AG09309 (cell line): ENCODE measurements at regions not wholly inside any gene's neighbourhood (a gene's known extent, or its start where the extent isn't known, plus 50 kb on each side); places are given as distances from the start of the nearest gene placed in this dataset.

ENCODE experiments used
- DNase-seq: peaks from one replicate; pipeline ENCODE4 v3.0.0-alpha.2; 2010; ENCODE audit warnings: low read depth
- H3K4me3 ChIP-seq: 2 replicates; pipeline ENCODE4 v1.5.1; 2011; ENCODE audit warnings: mild to moderate bottlenecking, low read depth, low read length, moderate library complexity; ENCODE audit not compliant: control insufficient read depth
- TF ChIP-seq, protein P1 (sequence below): IDR thresholded peaks from 2 replicates; pipeline ENCODE4 v1.5.1; 2011; ENCODE audit warnings: mild to moderate bottlenecking, low read depth, low read length, inconsistent platforms; ENCODE audit not compliant: insufficient read depth, control insufficient read depth; ENCODE audit errors: missing control alignments

DNA sequence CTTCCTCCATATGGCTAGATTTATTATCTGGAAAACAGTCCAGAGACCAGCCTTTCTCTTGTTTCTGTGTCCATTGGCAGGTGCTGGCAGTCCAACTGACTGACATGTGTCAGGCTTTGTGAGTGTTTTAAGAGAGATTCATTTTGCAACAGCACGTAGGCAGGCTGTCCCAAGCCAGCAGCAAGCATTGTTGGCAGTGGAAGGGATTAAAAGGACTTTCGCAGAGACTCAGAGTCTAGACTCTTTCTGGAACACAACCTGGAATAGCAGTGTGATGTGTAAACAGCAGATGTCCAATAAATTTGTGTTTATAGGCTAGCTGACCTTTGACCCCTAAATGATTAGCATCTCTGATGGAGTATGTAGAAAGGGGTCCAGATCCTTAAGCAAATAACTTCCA is 222.2 kb upstream of the SERP2 start:
- no peak overlapping the region for H3K4me3 ChIP-seq
- DNase-seq, result no peak
- TF ChIP-seq, protein P1, sequence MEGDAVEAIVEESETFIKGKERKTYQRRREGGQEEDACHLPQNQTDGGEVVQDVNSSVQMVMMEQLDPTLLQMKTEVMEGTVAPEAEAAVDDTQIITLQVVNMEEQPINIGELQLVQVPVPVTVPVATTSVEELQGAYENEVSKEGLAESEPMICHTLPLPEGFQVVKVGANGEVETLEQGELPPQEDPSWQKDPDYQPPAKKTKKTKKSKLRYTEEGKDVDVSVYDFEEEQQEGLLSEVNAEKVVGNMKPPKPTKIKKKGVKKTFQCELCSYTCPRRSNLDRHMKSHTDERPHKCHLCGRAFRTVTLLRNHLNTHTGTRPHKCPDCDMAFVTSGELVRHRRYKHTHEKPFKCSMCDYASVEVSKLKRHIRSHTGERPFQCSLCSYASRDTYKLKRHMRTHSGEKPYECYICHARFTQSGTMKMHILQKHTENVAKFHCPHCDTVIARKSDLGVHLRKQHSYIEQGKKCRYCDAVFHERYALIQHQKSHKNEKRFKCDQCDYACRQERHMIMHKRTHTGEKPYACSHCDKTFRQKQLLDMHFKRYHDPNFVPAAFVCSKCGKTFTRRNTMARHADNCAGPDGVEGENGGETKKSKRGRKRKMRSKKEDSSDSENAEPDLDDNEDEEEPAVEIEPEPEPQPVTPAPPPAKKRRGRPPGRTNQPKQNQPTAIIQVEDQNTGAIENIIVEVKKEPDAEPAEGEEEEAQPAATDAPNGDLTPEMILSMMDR, result no peak

DNA sequence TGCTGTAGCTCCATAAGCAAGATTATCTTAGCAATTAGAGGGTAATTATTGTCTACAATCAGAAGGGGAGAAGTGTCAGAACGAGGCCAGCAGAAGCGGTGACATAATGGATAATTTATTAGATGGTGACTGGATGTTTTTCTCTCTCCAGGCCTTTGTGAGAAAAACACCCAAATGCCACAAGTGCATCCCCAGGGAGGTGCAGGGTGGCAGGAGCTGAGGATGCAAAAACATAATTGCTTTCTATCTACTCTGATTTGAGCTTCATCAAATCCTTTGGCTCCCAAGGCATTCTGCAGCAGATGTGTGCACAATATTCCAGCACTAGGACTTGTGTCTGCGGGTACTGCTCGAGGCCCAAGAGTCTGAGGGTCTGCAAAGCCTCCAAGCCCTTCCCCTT is 220.1 kb upstream of the SERP2 start:
- no peak for DNase-seq
- TF ChIP-seq, protein P1, result no peak

DNA sequence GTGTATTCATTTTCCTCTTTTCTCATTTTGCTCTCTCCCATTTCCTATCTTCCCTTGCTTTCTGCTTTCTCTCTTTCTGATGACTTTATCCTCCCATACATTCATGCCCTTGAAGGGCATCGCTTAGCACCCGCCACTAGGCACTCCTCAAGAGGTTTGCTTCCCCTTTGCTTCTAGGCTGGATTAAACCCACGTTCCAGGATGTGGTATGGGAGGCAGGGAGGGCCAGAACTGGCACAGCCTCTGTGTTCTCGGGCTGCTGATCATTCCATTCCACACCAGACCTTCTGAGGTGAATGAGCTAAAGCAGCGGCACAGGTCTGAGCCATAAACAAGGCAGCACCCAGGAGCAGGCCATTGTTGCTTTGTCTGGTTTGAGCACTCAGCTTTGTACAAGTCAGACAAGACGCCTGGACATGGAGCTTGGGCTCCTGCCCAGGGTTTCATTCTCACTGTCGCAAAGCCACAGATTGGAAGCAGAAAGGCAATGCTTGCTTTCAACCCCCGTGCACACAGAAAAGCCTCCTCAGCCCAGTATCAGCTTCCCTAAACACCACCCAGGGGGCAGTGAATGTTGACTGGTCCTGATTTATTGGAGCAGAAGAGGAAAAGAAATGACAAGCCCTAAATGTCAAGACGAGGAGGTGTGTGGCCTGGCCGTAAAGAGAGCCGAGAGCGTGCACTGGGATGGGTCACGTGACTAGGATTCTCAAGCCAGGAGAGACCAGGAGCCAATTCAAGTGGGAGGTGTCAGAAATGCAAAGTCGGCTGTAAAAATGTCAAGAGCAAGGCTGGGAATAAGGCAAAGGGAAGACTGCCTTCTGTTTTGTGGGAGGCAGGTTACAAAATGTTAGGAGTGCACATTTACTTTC is 218.0 kb upstream of the SERP2 start:
- DNase-seq, result no peak
- peak overlapping the region; percentile 21 for H3K4me3 ChIP-seq
- TF ChIP-seq, protein P1, result no peak

More for the DNA sequence above, 220.1 kb upstream of the SERP2 start:
- no peak overlapping the region for H3K4me3 ChIP-seq

DNA sequence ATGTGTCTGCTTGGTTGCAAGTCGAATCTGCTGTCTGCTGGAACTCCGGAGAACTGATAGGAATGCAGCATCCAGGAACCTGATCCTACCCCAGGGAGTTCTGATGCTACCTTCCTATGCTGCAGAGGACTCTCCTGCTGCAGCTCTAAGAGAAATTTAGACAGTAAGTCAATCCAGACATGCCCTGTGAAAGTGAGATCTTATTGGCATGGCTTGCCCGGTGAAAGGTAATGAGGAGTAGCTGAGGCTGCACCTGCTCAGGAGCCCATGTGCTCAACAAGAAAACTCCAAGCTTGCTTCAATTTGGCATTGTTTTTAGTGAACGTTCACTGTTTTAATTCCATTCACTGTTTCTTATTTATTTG is 217.3 kb upstream of the SERP2 start:
- no peak overlapping the region for H3K4me3 ChIP-seq
- TF ChIP-seq, protein P1, result no peak
- no peak for DNase-seq

DNA sequence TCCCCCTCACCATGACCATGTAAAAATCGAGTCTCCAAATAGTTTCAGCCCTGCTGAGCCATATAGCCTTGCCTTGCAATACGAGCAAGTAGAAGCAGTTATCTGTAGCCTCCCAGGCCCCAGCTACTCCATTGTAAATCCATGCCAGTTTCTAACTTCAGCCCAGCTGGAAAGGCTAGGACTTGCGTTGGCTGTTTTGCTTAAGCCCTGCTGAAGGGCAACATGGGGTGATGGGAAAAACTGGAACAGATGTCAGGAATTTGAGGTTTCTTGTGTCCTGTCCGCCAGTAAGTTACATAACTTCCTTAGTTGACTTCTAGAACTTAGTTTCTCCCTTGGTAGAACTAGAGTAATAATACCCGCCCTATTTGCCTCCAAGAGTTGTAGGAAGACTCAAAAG is 216.0 kb upstream of the SERP2 start:
- no peak overlapping the region for H3K4me3 ChIP-seq
- TF ChIP-seq, protein P1, result no peak
- DNase-seq, result no peak

DNA sequence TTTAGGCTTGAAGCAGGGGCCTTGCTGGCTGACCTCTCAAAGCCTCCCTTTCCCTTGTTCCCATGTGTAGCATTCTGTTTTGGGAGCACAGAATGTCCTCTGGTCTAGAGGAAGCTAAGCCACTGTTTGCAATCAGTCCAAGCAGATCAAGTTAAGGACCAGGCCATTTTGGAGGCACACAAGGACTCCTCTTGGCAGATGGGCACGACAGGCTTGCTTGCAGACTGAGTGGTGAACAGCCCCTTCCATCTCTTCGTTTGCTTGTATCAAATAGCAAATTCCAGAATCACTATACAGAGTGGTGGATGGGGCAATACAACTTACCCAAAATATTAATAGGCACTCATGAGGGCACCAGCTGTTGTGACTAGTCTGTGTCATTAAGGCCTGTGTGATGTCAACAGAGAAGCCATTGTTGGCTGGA is 215.5 kb upstream of the SERP2 start:
- TF ChIP-seq, protein P1, result no peak

More for the DNA sequence above, 215.5 kb upstream of the SERP2 start:
- DNase-seq, result no peak
- no peak overlapping the region for H3K4me3 ChIP-seq
